IPS-NIHi11 (cell line): ENCODE measurements at regions not wholly inside any gene's neighbourhood (a gene's known extent, or its start where the extent isn't known, plus 50 kb on each side); places are given as distances from the start of the nearest gene placed in this dataset.
"Not testable (repeated sequence)": the region's sequence is repeated elsewhere in the genome, so short reads cannot be mapped to it uniquely, and the experiment has no call there.

ENCODE experiments used
- DNase-seq: peaks from one replicate; pipeline ENCODE4 v3.0.0; 2012; ENCODE audit warnings: mixed read lengths, low spot score

DNA sequence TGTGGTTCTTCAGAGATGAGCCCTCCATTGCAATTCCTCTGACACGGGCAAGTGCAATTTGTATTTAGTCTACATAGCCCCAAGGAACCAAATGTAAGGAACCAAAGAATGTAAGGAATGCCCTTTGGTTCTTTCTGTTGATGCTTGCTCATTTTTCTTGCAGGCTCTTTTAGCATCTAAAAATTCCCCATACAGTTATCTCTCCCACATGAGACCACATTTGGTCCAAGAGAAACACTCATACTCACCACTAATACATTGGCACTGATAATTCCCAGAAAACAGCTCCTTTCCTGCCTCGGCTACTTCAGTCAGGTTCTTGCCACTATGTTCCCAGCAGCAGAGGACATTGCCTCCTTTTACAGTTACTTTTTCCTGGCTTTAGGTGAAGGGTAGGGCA is 332.6 kb downstream of the AEBP2 start:
- DNase-seq = no peak

DNA sequence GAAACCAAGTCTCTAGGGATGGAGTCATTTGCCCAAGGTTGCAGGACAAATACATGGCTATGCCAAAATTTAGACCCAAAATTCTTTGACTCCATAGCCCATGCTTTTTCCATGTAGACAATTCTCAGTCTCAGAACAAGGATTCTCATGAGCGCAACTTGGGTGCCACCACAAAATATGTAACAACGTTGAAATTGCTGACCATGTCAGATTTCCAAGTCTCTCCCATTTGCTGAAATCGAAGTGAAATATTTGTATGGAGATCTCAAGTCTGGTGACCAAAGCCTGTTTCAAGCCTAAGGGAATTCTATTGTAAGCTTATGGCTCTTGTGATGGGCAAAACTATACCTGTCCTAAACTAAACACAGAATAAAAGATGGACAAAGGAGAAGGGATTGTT is 333.5 kb downstream of the AEBP2 start:
- no peak for DNase-seq

DNA sequence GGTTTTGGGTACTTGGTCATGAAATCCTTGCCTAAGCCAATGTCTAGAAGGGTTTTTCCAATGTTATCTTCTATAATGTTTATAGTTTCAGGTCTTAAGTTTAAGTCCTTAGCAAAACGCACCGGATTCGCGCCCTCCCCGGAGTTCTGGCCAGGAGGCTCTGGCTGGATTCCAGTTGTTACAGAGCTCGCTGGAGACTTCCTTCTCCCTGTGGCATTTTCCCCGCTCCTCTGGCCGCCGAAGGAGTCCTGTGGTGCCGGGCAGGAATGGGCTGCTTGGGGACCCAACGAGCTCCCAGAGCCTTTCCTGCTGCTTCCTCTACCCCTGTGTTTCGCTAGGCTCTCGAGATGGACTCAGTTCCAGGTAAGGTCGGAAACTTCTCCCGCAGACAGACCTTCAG is 335.9 kb downstream of the AEBP2 start:
- DNase-seq = no peak

DNA sequence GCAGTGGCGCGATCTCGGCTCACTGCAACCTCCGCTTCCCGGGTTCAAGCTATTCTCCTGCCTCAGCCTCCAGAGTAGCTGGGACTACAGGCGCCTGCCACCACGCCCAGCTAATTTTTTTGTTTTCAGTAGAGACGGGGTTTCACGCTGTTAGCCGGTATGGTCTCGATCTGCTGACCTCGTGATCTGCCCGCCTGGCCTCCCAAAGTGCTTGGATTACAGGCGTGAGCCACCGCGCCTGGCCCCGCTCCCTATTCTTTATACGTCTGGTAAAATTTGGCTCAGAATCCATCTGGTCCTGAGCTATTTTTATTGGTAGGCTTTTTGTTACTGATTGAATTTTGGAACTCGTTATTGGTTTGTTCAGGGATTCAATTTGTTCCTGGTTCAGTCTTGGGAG is 336.7 kb downstream of the AEBP2 start:
- not testable (repeated sequence) for DNase-seq

DNA sequence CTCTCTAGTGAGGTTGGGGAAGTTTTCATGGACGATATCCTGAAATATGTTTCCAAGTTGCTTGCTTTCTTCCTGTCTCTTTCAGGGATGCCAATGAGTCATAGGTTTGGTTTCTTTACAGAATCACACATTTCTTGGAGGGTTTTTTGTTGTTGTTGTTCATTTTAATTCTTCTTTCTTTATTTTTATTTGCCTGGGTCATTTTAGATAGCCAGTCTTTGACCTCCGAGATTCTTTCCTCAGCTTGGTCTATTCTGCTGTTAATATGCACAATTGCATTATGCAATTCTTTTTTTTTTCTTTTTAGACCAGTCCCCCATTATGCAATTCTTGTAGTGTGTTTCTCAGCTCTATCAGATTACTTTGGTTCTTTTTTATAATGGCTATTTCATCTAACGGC is 338.9 kb downstream of the AEBP2 start:
- no peak for DNase-seq

DNA sequence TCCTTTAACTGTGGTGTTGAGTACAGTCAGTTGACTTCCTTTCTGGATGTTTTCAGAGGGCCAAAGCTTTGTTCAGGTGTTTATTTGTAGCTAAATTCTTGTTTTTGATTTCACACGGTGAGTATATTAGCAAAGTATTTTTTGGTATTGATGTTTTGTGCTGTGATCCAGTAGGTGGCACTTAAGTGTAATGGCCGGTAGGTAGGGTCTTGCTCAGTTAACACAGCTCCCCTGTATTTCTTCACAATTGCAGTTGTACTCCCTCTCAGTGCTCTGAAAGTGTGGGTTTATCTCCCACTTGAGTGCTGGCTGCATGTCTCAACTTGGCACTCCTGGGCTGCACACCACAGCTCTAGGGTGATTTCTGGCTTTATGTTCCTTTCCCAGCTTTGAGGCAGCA is 339.5 kb downstream of the AEBP2 start:
- no peak for DNase-seq

DNA sequence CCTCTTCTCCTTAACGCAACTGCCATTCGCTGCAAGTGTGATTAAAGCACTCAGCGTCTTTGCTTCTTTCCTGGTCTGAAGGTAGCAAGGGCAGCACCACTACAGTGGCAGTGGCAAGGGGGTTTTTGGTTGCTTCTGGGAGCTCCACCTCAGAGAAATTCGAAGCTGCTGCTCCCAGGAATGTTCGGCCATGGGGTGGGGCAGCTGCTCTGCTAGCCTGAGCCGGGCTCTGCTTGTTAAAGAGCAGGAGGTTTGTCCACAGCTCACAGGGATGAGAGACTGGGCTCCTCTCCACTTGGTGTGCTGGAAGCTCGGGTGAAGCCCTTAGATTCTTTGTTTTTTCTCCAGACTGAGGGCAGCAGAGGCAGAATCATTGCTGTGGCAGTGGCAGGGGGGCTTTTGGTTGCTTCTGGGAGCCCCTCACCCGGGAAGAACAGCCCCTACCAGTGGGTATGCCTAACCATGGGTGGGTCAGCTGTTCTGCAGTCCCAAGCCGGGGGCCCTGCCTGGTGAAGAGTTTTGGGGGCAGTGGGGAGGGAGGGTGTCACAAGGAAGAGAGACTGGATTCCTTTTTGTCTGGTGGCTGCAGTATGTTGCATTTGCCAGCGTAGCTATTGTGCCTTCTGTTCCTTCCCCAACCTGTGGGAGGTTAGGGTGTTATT is 340.2 kb downstream of the AEBP2 start:
- peak; percentile 33 for DNase-seq

DNA sequence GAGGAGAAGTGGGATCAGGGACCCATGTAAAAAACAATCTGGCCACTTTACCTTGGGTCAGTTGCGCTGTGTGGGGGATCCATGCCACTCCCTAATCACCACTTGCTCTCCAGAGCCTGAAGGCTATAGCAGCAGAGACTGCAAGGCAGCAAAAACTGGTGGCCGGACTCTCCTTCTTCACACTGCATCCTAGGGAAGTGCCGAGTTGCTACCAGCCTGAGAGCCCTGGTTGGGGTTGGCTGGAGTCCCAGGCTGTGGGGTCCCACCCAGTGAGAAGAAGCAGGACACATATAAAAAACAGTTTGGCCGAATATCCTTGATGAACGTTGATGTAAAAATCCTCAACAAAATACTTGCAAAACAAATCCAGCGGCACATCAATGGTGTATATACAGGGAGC is 341.2 kb downstream of the AEBP2 start:
- no peak for DNase-seq

DNA sequence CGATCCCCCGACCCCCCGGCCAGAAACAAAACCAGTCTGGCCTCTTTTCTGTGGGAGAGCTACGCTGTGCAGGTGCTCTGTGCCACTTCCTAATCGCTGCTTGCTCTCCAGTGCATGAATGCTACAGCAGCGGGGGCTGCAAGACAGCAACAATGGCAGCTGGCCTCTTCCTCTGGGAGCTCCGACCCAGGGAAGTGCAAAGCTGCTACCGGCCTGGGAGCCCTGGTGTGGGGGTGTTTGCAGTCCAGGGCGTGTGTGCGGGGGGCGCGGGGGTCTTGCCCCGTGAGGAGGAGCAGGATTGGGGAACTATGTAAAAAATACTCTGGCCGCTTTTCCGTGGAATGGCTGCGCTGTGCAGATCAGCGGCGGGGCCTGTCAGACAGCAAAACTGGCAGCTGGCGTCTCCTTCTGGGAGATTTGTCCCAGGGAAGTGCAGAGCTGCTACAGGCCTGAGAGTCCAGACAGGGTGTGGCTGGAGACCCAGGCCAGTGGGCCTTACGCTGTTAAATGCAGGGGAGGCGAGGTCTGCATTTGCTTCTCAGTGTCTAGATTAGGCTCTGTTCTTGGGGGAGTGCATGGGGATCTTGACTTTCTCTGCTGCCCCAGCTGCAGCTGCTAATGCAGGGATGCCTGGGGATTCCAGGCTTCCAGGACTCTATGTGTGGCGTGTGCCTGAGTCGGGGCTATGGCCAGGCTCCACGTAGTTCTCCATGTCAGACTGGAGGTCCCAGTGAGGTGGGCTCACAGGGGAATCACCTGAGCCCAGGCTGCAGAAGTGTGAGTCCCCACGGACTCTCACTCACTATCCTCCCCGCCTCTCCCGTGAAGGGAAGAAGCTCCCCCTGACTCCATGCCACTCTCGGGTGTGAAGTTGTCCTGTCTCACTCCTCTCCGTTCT is 344.5 kb downstream of the AEBP2 start:
- DNase-seq = peak; percentile 43

DNA sequence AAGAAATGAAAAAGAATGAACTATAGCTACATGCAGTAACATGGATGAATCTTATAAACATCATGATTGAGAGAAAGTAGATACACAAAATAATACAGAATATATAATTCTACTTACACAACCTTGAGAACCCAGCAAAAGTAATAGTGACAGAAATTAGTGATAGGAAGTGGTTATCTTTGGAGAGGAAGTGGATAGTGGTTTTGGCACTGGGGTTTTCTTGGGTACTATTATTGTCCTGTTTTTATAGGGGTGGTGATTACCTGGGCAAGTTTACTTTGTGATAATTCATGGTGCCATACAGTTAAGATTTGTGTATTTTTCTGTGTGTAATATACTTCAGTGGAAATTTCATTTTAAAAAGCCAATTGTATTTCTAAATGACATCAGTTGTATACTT is 352.7 kb downstream of the AEBP2 start:
- no peak for DNase-seq

DNA sequence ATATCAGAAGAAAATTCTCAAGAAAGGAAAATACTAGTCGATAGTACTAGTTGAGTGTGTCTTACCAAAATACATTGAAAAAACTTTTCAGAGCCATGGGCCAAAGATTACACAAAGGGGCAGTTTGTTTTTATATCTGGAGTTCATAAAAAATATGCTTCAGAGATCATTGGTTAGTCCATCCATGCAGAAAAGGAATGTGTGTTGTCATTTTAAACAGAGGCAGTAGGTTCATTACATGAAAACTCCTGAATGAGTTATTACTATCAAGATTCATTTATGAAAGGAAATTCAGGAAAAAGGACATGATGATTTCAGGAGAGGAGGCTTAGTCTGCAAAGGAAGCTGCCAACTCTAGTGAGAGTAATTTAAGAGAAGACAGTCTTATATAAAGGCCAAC is 354.8 kb downstream of the AEBP2 start:
- no peak for DNase-seq

DNA sequence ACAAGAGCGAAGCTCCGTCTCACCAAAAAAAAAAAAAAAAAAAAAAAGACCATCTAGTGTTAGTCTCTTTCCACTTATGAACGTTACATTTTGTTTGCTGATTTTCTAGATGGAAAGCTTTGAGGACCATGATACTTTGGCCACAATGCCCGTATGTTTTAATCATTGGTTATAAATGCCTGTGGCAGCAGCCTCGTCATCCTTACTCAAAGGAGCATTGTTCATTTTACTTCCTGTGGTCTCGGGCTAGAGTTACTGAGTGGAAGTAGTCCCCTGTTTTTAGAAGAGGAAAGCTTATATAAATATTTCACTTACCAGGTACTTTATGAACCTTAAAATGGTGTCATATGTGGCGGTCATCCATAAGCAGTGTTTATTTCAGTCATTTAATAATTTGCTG is 359.9 kb downstream of the AEBP2 start:
- DNase-seq = no peak

DNA sequence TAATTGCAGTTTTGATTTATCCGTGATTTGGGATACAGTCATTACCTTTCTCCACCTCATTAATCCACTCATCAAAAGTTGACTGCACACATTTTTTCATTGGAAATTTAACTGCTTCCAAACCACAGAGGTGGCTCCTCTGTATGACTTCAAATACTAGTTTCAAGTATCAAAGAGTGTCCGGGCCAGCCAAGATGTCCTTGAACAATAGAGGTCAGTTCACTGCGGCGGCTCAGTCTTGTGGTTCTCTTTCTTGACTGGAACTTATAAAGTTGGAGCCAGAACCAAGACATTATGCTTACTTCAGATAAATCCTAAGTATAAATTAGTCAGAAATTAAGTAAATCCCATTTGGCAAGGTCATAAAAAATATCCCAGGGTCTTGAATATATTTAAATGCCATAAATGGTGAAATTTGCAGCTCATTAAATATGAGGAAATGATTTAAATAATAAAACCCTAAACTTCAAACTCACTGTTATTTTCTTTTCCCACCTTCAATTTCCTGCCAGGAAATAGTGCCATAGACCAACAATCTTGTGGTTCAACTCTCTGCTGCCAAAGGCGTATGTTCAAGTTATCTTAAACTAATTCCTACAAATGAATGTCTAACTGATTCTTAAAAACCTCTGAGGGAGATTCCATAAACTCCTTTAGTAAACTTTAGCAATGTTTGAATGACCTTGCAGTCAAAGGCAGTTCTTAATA is 360.8 kb downstream of the AEBP2 start:
- DNase-seq = no peak

DNA sequence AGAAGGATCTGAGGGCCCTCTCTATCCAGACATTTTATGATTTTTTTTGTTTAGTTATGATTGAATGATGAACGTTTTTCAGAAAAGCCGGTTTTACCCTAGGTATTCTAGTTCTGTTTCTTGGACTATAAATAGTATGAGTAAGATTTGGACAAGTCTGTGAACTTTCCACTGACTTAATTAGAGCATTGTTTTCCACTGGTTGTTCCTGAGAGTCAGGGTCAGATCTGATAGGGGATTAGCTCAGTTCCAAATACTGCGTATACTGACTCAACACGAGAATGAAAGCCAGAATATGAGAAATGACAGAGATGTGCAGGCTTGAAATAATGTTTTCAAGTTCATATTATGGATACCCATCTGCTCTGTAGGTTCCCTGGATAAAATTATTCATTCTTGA is 361.6 kb downstream of the AEBP2 start:
- no peak for DNase-seq

DNA sequence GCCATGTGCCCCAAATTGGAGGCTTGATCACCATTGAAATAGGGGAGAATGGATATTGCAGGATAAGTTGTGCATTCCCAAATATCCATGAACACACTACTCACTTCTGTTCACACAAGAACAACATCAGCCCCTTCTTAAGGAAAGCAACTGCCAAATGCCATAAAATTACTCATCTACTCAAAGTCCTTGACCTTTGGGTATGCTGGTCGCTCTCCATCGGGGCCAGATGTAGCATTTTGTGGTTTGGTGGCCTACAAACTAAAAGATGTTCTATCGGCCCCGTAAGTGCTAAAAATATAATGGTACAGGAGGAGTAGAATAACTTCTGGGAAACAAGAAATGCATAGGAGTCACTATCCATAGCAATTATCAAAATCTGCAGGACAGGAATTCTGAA is 362.6 kb downstream of the AEBP2 start:
- no peak for DNase-seq

DNA sequence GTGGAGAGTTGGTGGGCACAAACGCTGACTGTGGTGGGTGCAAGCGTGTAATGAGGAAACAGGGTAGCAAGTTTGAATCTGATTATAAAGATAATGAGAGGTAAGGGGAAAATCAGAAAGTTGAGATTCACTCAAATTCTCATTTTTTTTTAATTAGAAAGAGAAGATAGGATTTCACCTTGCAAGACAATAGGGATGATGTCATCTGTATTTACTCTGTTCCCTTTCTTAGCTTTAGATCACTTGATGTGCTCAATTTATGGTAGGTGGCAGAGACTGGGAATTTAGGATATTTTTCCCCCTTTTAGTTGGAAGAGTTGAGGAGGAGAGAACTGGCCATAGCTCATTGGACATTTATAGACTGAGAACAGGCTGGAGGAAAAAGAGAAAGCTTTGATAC is 363.6 kb downstream of the AEBP2 start:
- no peak for DNase-seq

DNA sequence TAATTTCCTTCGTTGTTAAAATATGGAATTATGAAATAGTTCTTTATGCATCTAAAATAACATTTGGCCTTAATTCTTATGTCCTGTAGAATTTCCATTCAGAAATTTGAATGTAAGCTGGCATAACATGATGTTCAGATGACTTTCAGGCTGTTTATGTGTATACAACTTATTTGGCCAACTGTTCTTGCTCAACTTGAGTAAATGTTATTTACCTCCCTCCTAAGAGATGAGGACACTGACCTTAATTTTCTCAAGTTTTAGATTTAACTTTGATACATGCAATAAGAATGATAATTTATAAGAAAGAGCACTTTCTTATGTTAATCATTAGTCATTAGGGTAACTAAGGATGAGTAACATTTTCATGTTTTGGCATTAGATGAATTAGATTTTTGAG is 365.4 kb downstream of the AEBP2 start:
- no peak for DNase-seq

DNA sequence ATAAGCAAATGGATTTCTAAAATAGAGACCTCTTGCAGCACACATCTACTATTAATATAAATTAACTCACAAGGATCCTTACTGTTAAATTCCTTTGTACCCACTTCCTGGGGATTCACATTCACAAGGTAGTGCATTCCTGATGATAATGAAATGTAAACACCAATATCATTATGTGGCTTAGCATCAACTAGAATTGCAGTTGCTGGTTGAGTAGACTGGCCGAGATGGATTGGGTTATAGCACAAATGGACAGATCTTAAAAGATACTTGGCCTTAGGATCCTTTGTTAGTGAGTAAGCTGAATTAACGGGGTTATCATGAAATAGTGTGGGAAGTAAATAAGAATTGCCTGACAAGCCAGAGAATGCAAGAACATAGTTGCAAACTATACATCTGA is 369.1 kb downstream of the AEBP2 start:
- DNase-seq = no peak

DNA sequence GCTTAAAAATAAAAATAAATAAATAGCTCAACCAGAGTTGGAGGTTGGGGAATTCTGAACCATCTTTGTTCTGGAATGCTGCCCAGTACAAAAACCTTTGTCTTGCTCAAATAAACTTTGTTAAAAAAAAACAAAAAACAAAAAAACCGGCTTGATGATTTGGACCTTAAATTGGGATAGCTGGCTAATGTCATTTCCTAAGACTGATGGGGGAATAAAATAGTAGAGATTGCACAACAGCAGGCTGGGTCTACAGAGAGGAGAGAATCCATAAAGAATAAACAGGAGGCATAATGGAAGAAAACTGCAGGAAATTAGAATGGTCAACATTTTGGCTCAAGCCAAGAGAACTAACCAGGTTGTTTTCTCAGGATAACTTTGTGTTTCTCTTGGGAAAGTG is 370.9 kb downstream of the AEBP2 start:
- DNase-seq = no peak

DNA sequence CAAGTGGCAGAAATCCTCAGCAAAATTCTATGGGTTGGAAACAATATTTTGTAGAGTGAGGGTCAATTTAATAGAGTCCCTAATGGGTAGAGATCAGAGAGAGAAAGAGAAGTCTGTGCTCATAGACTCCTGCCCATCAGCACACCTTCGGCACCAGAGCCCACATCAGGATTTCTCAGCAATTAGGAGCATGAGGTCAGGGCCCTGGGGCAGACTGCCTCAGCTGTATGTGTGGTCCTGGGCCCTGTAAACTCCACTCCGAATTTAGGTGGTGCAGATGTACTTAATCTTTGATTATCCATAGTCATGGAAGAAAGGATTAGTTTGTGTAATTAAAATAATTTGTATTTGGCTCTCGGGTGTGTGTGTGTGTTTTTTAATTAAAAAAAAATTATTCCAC is 372.6 kb downstream of the AEBP2 start:
- DNase-seq = no peak

DNA sequence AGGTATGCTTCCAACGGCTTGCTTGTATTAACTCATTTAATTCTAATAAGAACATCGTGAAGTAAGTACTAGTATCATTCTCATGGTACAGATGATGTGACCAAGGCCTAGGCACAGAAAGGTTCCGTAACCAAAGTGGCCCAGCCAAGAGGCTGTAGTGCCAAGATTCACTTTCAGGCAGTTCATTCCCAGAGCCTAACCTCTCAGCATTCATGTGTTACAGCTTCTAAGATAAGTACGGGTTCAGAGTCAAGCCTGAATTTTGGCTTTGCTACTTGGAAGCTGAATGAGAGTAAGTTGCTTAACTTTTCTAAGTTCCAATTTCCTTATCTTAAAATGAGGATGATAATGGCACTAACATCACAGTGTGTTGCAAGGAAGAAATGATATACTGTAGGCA is 379.9 kb downstream of the AEBP2 start:
- DNase-seq = no peak

DNA sequence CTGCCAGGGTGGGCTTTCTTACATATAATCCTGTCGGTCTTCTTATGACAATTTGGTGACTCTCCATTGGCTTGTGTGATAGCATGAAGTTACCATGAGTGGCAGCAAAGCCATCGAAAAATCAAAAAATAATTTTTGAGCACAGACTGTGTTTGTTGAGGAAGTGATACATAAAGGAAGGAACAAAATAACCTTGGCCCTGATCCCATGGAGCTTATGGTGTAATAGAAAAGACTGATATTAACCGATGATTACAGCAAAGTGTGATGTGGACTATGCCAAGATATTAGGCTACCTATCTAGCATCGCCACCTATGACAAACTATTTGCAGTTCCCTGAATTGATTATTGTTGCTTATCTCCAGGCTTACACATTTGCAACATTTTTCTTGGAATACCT is 383.2 kb downstream of the AEBP2 start:
- no peak for DNase-seq

DNA sequence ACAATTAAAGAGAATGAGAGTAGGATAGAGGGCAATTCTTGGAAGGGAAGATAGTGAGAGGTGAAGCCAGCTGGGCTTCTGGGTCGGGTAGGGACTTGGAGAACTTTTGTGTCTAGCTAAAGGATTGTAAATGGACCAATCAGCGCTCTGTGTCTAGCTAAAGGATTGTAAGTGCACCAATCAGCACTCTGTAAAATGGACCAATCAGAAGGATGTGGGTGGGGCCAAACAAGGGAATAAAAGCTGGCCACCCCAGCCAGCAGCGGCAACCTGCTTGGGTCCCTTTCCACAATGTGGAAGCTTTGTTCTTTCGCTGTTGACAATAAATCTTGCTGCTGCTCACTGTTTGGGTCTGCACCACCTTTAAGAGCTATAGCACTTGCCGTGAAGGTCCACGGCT is 384.0 kb downstream of the AEBP2 start:
- not testable (repeated sequence) for DNase-seq
